Activated CD4-positive, alpha-beta T cell treated with anti-CD3 and anti-CD28 coated beads, Interleukin-10, Interleukin-2, amounts not matched to agents 100 ng/mL and 50 ng/mL, durations not matched to agents 16 hours and 8 hours (primary cell): ENCODE measurements at regions not wholly inside any gene's neighbourhood (a gene's known extent, or its start where the extent isn't known, plus 50 kb on each side); places are given as distances from the start of the nearest gene placed in this dataset.
A peak's percentile ranks its signal among the peaks of the same experiment; 100 is the strongest.

Source experiments
- DNase-seq: peaks from one replicate; pipeline ENCODE4 v3.0.0-alpha.2; 2020

GRCh38 chr2:40507432-40507831, 55.5 kb upstream of the SLC8A1 start:
- no peak for DNase-seq

DNA sequence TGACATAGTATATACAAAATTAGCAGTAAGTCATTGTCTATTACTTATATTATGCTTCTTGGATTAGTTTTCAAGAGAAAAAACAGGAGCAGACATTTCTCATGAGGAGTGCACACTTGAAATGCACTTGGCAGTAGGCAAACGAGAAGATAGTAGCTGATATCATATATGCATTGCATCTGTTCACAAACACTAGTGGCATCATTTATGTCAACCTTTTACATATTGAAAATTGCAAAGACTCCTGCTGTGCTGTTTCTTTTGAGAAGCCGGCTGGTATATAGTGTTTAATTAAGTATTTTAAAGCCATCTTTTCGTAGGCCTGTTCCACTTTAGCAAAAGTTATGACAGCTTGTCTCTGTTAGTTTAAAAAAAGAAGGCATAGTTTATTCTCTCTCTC, 58.4 kb upstream of the SLC8A1 start:
- DNase-seq = no peak

DNA sequence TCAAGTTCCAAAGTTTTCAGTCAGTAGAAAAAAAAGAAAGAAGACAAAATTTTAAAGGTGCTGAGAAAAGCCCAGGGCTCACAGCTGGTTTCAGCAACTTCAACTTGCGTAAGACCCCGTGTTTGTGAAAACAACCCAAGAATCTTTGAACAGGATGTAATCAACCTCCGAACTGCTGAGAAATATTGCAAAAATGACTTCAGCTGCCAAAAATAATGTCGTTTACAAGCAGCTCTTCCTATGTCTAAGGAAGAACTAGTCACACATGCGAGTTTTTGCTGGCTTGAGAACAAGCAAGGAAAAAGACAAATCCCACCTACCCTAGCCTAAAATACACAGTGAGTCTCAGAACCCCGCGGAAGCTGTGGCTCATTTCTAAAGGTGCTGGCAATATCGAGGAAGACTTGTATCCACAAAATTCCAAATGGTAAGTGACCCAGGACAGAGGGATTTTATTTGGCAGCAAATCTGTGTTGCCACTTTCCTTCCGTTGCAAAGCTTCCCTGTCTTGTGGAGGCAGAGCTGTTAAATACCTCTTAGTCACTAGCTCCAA, 59.8 kb upstream of the SLC8A1 start:
- DNase-seq = no peak

GRCh38 chr2:40512256-40512655, 60.4 kb upstream of the SLC8A1 start:
- DNase-seq = no peak

DNA sequence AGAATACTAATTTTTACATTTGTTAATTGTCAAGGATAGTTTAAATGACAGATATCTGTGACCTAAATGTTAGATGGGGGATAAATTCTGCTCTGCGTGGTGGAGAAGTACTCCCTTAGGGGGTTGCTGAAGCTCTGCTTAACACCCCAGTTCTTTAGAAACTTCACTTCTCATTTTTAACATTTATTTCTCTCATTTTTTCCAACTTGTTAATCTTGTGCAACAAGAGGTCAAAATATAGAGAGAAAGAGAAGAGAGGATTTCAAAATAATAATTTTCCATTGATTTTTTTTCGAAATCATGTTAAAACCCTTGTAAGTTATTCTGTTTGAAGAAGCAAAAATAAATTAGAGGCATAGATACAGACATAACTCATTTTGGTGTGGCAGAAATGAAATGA, 61.3 kb upstream of the SLC8A1 start:
- DNase-seq = no peak

- no peak for DNase-seq
Observed at GRCh38 chr2:40516604-40517003, 64.7 kb upstream of the SLC8A1 start.

DNA sequence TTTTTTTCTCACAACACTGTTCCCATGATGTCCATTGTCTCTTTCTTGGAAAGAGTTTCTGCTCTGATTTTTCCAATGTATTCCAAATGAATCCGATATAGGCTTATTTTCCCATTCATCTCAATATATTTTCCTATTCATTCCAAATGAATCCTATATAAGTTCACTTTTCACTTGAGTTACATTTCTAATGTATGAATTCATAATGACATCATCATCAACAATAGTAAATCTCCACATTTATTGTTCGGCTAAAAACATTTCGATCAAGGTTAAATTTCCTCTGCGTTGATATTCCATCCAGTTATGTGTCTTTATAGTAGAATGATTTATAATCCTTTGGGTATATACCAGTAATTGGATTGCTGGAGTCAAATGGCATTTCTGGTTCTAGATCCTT, 76.7 kb upstream of the SLC8A1 start:
- DNase-seq = no peak

DNA sequence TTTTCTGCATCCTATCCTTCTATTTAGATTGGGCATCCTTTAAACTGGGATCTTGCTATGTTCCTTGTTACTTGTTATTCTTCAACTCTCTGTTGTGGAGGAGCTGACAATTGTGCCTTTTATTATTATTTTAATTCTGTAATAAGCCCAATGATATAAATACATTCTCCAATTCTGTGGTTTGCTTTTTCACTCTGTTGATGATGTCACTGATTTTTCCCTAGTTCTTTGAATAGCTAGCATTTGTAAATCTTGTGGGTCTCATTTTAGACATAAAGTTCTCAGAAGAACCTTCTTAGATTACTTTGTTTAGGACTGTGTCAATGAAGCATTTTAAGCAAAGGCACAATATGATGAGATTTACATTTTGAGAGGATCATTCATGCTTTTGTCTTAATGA, 79.5 kb upstream of the SLC8A1 start:
- DNase-seq = no peak

GRCh38 chr2:40534528-40534927, 82.6 kb upstream of the SLC8A1 start:
- DNase-seq = no peak

GRCh38 chr2:40535972-40536371, 84.1 kb upstream of the SLC8A1 start:
- DNase-seq = no peak

GRCh38 chr2:40540026-40540425, 88.1 kb upstream of the SLC8A1 start:
- no peak for DNase-seq

GRCh38 chr2:40543381-40543780, 91.5 kb upstream of the SLC8A1 start:
- no peak for DNase-seq

DNA sequence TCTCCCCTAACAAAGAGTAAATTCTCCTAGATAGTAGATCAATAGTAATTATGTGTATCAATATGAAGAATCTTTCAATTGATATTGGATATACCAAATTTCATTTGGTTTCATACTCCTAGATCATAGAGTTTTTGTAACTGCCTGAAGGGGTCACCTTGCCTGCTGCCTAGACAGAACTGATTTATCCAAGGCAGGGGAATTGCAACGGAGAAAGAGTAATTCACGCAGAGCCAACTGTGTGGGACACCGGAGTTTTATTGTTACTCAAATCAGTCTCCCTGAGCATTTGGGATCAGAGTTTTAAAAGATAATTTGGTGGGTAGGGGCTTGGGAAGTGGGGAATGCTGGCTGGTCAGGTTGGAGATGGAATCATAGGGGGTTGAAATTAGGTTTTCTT, 92.2 kb upstream of the SLC8A1 start:
- DNase-seq = no peak

DNA sequence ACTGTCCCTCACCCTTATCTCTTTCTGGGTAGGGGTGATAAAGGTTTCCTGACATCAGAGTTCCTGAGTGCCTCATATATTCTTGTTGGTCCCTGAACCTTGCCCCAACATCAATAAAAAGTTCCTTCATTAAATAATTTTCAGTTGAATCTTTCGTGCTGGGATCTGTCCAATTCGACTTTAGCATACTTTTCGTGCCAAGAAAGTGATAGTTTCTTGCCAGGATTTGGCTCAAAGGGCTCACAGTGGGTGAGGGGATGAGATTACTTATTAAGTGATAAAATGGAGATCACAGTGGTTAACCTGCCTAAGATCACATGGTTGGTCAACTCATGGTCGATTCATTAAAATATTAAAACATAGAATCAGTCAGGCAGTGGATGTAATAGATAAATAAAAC, 93.8 kb upstream of the SLC8A1 start:
- no peak for DNase-seq

DNA sequence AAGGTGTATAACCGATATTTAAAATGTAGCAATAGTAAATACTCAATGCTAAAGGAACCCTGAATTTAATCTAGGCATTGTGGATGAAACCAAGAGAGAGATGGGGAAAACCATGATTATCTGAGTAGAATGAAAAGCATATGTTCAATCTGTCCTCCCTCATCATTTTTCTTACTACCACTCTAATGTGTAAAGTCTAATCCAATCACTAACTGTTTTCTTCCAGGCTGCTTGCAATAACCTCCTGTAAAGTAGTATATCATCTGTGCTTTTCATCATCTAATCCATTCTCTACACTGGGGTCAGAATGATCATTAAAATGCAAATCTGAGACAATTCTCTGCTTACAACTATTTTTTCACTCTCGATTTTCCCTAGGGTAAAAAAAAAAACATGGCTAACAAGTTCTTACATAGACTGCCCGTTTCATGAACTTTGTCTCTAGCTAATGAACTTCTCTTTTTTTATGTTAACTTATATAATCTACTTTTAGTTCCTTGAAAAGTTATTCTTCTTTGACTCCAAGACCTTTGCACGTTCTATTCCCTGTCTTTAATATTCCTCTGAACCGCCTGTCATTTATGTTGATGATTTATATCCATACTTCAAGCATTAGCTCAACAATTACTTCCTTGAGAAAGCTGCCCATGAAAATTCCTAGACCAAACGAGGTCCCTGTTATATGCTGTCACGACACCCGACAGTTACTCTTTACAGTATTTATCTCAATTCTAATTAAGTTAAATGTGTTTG, 94.7 kb upstream of the SLC8A1 start:
- DNase-seq = no peak

- DNase-seq = no peak
Observed at GRCh38 chr2:40548521-40548920, 96.6 kb upstream of the SLC8A1 start.

GRCh38 chr2:40550085-40550484, 98.2 kb upstream of the SLC8A1 start:
- no peak for DNase-seq

- DNase-seq = no peak
Observed at GRCh38 chr2:40551081-40551480, 99.2 kb upstream of the SLC8A1 start.

DNA sequence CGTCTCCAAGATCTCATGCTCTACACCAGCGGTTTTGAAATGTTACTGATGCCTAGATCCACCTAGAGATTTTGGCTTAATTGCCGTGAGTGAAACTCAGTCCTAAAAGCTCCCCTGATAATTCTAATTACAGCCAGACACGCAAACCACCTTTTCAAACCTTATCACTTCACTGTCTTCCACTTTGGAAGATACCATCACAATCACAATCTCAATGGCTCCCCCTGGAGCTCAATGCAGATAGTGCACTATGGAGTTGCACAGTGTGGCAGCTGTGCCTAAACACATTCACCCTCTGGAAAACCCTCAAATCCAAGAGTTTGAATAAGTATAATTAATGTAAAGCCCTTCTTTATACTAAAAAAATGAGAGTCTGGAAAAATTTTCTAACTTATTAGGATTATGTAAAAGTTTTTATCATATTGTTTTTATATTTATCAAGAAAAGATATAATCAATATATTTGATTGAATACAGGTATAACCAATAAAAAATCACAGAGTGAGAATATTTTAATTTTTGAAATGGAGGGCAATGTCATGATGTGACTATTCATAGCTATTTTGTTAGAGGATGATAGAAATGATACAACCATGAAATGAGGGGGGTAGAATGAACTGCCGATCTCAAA, 102.9 kb upstream of the SLC8A1 start:
- peak; percentile 60 for DNase-seq

DNA sequence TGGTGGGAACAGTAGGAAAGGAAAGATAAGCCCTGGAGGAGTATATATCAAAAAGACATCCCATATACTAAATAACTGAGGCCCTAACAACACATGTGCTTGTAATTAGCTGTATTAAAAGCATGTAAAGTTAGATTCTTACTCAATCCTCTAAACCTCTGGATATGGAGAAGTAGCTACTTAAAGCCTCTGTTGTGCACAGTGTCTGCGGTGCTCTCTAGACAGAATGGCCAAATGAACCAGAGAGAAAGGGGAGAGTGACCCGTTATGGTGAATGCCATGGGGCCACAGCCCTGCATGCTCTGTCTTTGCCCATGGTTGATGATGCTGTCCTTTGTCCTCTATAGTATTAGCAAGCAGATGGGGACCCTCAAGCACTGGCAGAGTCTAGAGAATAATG, 104.4 kb upstream of the SLC8A1 start:
- DNase-seq = no peak

GRCh38 chr2:40556739-40557138, 104.8 kb upstream of the SLC8A1 start:
- DNase-seq = no peak

- no peak for DNase-seq
Observed at GRCh38 chr2:40558761-40559160, 106.9 kb upstream of the SLC8A1 start.

- DNase-seq = no peak
Observed at GRCh38 chr2:40559175-40559574, 107.3 kb upstream of the SLC8A1 start.

- no peak for DNase-seq
Observed at GRCh38 chr2:40564184-40564583, 112.3 kb upstream of the SLC8A1 start.

- no peak for DNase-seq
Observed at GRCh38 chr2:40579247-40579646, 127.4 kb upstream of the SLC8A1 start.
